ENCODE measurements at regions not wholly inside any gene's neighbourhood (a gene's known extent, or its start where the extent isn't known, plus 50 kb on each side); places are given as distances from the start of the nearest gene placed in this dataset.

- no peak overlapping the region for H3K27ac Mint-ChIP-seq
- no peaks in the 10 kb centered on the region for H3K36me3 ChIP-seq (replicated peaks in 1 of 2; ENCODE audit: control extremely low read depth in 1 of 2, control insufficient read depth in 1 of 2, extremely low read depth in 1 of 2, insufficient read depth in 2 of 2, low read length in 1 of 2)
- H3K4me2 ChIP-seq (replicated peaks; ENCODE audit: low read depth, low read length, poor library complexity, severe bottlenecking): no peak overlapping the region
- TF ChIP-seq, protein P1, sequence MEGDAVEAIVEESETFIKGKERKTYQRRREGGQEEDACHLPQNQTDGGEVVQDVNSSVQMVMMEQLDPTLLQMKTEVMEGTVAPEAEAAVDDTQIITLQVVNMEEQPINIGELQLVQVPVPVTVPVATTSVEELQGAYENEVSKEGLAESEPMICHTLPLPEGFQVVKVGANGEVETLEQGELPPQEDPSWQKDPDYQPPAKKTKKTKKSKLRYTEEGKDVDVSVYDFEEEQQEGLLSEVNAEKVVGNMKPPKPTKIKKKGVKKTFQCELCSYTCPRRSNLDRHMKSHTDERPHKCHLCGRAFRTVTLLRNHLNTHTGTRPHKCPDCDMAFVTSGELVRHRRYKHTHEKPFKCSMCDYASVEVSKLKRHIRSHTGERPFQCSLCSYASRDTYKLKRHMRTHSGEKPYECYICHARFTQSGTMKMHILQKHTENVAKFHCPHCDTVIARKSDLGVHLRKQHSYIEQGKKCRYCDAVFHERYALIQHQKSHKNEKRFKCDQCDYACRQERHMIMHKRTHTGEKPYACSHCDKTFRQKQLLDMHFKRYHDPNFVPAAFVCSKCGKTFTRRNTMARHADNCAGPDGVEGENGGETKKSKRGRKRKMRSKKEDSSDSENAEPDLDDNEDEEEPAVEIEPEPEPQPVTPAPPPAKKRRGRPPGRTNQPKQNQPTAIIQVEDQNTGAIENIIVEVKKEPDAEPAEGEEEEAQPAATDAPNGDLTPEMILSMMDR (IDR thresholded peaks at IDR 0.05): no peak
- TF ChIP-seq EZH2 (IDR thresholded peaks at IDR 0.05; ENCODE audit: borderline replicate concordance, insufficient read depth, low read depth, low read length, poor library complexity, severe bottlenecking): no peak
- intact Hi-C loops (cut with micrococcal nuclease): no loop called here
- ATAC-seq (ENCODE audit: low read depth) (no peak), DNase-seq (no peak)
- CTCF ChIA-PET: no interaction called here
- H3K4me1 ChIP-seq (ENCODE audit: control insufficient read depth in 2 of 2, insufficient read depth in 2 of 2, low read length in 2 of 2): no peaks in the 10 kb centered on the region
- no peak overlapping the region for H3K4me3 Mint-ChIP-seq
- no peaks in the 10 kb centered on the region for H3K79me2 ChIP-seq (ENCODE audit: control insufficient read depth, insufficient read depth, low read length)
- H3K27me3 ChIP-seq (replicated peaks in 1 of 4; ENCODE audit: control extremely low read depth in 1 of 4, control insufficient read depth in 3 of 4, insufficient read depth in 4 of 4, low read length in 3 of 4): no peaks in the 10 kb centered on the region
- H2AFZ ChIP-seq (ENCODE audit: insufficient read depth, low read depth, low read length, poor library complexity, severe bottlenecking): no peak overlapping the region
- H3K27ac ChIP-seq (ENCODE audit: low read length in 2 of 2): no peak overlapping the region
- no peaks in the 10 kb centered on the region for H3K9me3 ChIP-seq (ENCODE audit: control extremely low read depth in 1 of 3, control insufficient read depth in 2 of 3, insufficient read depth in 1 of 3, low read length in 2 of 3)
- no peaks in the 10 kb centered on the region for H3K4me1 Mint-ChIP-seq
- H3K9me3 Mint-ChIP-seq (ENCODE audit: insufficient read depth): no peaks in the 10 kb centered on the region
- POLR2A ChIA-PET: no interaction called here
- no peaks in the 10 kb centered on the region for H4K20me1 ChIP-seq (ENCODE audit: control insufficient read depth, insufficient read depth, low read length, poor library complexity, severe bottlenecking)
- H3K9ac ChIP-seq (ENCODE audit: low read length): no peak overlapping the region
- peaks cover 8% of the 10 kb centered on the region for H3K27me3 Mint-ChIP-seq
- H3K4me3 ChIP-seq (ENCODE audit: control extremely low read depth in 1 of 5, extremely low read depth in 1 of 5, insufficient read depth in 1 of 5, low read depth in 2 of 5, low read length in 4 of 5): no peak overlapping the region
Measured at GRCh38 chr6:54037277-54037779, 73.9 kb upstream of the MLIP start.

- Histone ChIP-seq H3K4me1 (ENCODE audit: control insufficient read depth in 2 of 2, insufficient read depth in 2 of 2, low read length in 2 of 2) (no peaks in the 10 kb centered on the region), H3K4me3 (ENCODE audit: control extremely low read depth in 1 of 5, extremely low read depth in 1 of 5, insufficient read depth in 1 of 5, low read depth in 2 of 5, low read length in 4 of 5) (no peak overlapping the region), H4K20me1 (ENCODE audit: control insufficient read depth, insufficient read depth, low read length, poor library complexity, severe bottlenecking) (no peaks in the 10 kb centered on the region), H3K27ac (ENCODE audit: low read length in 2 of 2) (no peak overlapping the region), H3K36me3 (replicated peaks in 1 of 2; ENCODE audit: control extremely low read depth in 1 of 2, control insufficient read depth in 1 of 2, extremely low read depth in 1 of 2, insufficient read depth in 2 of 2, low read length in 1 of 2) (no peaks in the 10 kb centered on the region), H3K9ac (ENCODE audit: low read length) (no peak overlapping the region), H3K4me2 (replicated peaks; ENCODE audit: low read depth, low read length, poor library complexity, severe bottlenecking) (no peak overlapping the region), H3K27me3 (replicated peaks in 1 of 4; ENCODE audit: control extremely low read depth in 1 of 4, control insufficient read depth in 3 of 4, insufficient read depth in 4 of 4, low read length in 3 of 4) (no peaks in the 10 kb centered on the region), H3K79me2 (ENCODE audit: control insufficient read depth, insufficient read depth, low read length) (no peaks in the 10 kb centered on the region), H3K9me3 (ENCODE audit: control extremely low read depth in 1 of 3, control insufficient read depth in 2 of 3, insufficient read depth in 1 of 3, low read length in 2 of 3) (no peaks in the 10 kb centered on the region), H2AFZ (ENCODE audit: insufficient read depth, low read depth, low read length, poor library complexity, severe bottlenecking) (no peak overlapping the region)
- ChIA-PET CTCF (no interaction called here), POLR2A (no interaction called here)
- Mint-ChIP-seq H3K27me3 (peaks cover 8% of the 10 kb centered on the region), H3K9me3 (ENCODE audit: insufficient read depth) (no peaks in the 10 kb centered on the region), H3K4me3 (no peak overlapping the region), H3K27ac (no peak overlapping the region), H3K4me1 (no peaks in the 10 kb centered on the region)
- DNase-seq (no peak), ATAC-seq (ENCODE audit: low read depth) (no peak)
- TF ChIP-seq EZH2 (IDR thresholded peaks at IDR 0.05; ENCODE audit: borderline replicate concordance, insufficient read depth, low read depth, low read length, poor library complexity, severe bottlenecking): no peak
- TF ChIP-seq, protein P1 (IDR thresholded peaks at IDR 0.05): no peak
- intact Hi-C loops (cut with micrococcal nuclease): no loop called here
Measured at GRCh38 chr6:54040545-54040944, 70.7 kb upstream of the MLIP start.

All from B cell (primary cell).